Osteoblast (primary cell): ENCODE measurements at regions not wholly inside any gene's neighbourhood (a gene's known extent, or its start where the extent isn't known, plus 50 kb on each side); places are given as distances from the start of the nearest gene placed in this dataset.

Experiments used
- DNase-seq: peaks from one replicate; pipeline ENCODE4 v3.0.0; 2011; ENCODE audit warnings: low spot score, mixed read lengths; ENCODE audit not compliant: insufficient read length; ENCODE audit errors: missing footprints
- H2AFZ ChIP-seq: 2 replicates; pipeline ENCODE4 v1.6.0; 2011; ENCODE audit warnings: mild to moderate bottlenecking, low read length
- H3K27ac ChIP-seq: 2 replicates; pipeline ENCODE4 v1.5.1; 2011; ENCODE audit warnings: mild to moderate bottlenecking, low read depth, low read length, moderate library complexity
- H3K27me3 ChIP-seq: 2 replicates; pipeline ENCODE4 v1.6.0; 2012; ENCODE audit warnings: mild to moderate bottlenecking, control low read depth, inconsistent platforms, low read length, moderate library complexity; ENCODE audit not compliant: insufficient read depth
- H3K36me3 ChIP-seq: 2 replicates; pipeline ENCODE4 v1.5.1; 2011; ENCODE audit warnings: mild to moderate bottlenecking, low read length, control low read depth, moderate library complexity; ENCODE audit not compliant: insufficient read depth
- H3K4me1 ChIP-seq: 2 replicates; pipeline ENCODE4 v1.5.1; 2011; ENCODE audit warnings: mild to moderate bottlenecking, low read length, control low read depth, moderate library complexity; ENCODE audit not compliant: insufficient read depth
- H3K4me2 ChIP-seq: 2 replicates; pipeline ENCODE4 v1.6.0; 2011; ENCODE audit warnings: mild to moderate bottlenecking, low read length; ENCODE audit not compliant: insufficient read depth
- H3K4me3 ChIP-seq: fragments of 200-600 bp; sonication (generic); 3 replicates; pipeline ENCODE4 v1.5.1; 2012; ENCODE audit warnings: mild to moderate bottlenecking, low read length, inconsistent platforms; ENCODE audit not compliant: insufficient read depth
- H3K79me2 ChIP-seq: 2 replicates; pipeline ENCODE4 v1.6.0; 2012; ENCODE audit warnings: mild to moderate bottlenecking, low read length, control low read depth, inconsistent platforms; ENCODE audit not compliant: insufficient read depth
- H3K9me3 ChIP-seq: 2 replicates; pipeline ENCODE4 v1.5.1; 2011; ENCODE audit warnings: low read depth, low read length, control low read depth
- H4K20me1 ChIP-seq: 2 replicates; pipeline ENCODE4 v1.6.0; 2012; ENCODE audit warnings: mild to moderate bottlenecking, low read length, control low read depth; ENCODE audit not compliant: insufficient read depth
- TF ChIP-seq, protein P1 (sequence below): IDR thresholded peaks from 2 replicates; pipeline ENCODE4 v1.5.1; 2011; ENCODE audit warnings: mild to moderate bottlenecking, low read depth, low read length, moderate library complexity; ENCODE audit errors: extremely low read depth

GRCh38 chr2:168345601-168346000 is 98.2 kb upstream of the STK39 start:
- TF ChIP-seq, protein P1, sequence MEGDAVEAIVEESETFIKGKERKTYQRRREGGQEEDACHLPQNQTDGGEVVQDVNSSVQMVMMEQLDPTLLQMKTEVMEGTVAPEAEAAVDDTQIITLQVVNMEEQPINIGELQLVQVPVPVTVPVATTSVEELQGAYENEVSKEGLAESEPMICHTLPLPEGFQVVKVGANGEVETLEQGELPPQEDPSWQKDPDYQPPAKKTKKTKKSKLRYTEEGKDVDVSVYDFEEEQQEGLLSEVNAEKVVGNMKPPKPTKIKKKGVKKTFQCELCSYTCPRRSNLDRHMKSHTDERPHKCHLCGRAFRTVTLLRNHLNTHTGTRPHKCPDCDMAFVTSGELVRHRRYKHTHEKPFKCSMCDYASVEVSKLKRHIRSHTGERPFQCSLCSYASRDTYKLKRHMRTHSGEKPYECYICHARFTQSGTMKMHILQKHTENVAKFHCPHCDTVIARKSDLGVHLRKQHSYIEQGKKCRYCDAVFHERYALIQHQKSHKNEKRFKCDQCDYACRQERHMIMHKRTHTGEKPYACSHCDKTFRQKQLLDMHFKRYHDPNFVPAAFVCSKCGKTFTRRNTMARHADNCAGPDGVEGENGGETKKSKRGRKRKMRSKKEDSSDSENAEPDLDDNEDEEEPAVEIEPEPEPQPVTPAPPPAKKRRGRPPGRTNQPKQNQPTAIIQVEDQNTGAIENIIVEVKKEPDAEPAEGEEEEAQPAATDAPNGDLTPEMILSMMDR = no peak
- Histone ChIP-seq H3K27ac (no peak overlapping the region), H3K79me2 (no peaks in the 10 kb centered on the region), H3K4me3 (no peak overlapping the region), H3K4me1 (peaks cover 7% of the 10 kb centered on the region), H2AFZ (no peak overlapping the region), H3K36me3 (no peaks in the 10 kb centered on the region), H3K4me2 (no peak overlapping the region), H3K9me3 (no peaks in the 10 kb centered on the region), H4K20me1 (no peaks in the 10 kb centered on the region), H3K27me3 (no peaks in the 10 kb centered on the region)
- no peak for DNase-seq

- H3K4me1 ChIP-seq = peaks cover 7% of the 10 kb centered on the region
- DNase-seq = peak; percentile 76
- TF ChIP-seq, protein P1 = peak; percentile 81
- H3K4me3 ChIP-seq = peak overlapping the region; percentile 75
- no peaks in the 10 kb centered on the region for H3K27me3 ChIP-seq
- H3K4me2 ChIP-seq = peak overlapping the region; percentile 85
- peak overlapping the region; percentile 95 for H2AFZ ChIP-seq
- H3K27ac ChIP-seq = no peak overlapping the region
- no peaks in the 10 kb centered on the region for H4K20me1 ChIP-seq
- no peaks in the 10 kb centered on the region for H3K36me3 ChIP-seq
- no peaks in the 10 kb centered on the region for H3K79me2 ChIP-seq
- H3K9me3 ChIP-seq = no peaks in the 10 kb centered on the region
Measured at GRCh38 chr2:168346725-168347477, 99.5 kb upstream of the STK39 start.

DNA sequence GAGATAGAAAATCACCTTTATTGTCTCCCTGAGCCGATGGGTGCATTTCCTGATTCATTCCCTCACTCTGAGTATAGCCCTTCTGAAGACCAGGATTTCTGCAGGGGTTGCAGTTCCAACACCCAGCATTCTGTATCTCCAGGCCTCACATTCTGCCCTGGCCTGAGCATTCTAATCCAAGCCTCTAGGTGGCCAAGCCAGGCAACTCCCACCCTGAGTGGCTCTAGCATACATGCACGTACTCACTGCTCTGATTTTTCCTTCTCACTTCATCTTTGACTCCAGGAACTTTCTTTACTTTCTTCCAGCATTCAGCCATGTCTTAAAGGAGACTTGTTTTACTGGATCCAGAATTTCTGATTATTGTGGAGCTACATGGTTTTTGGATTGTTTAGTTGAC is 100.7 kb upstream of the STK39 start:
- Histone ChIP-seq H3K4me2 (no peak overlapping the region), H2AFZ (no peak overlapping the region), H3K27me3 (no peaks in the 10 kb centered on the region), H3K4me3 (no peak overlapping the region), H3K36me3 (no peaks in the 10 kb centered on the region), H3K9me3 (no peaks in the 10 kb centered on the region), H3K4me1 (peaks cover 7% of the 10 kb centered on the region), H4K20me1 (no peaks in the 10 kb centered on the region), H3K27ac (no peak overlapping the region), H3K79me2 (no peaks in the 10 kb centered on the region)
- DNase-seq = peak; percentile 85
- TF ChIP-seq, protein P1 = peak; percentile 68

DNA sequence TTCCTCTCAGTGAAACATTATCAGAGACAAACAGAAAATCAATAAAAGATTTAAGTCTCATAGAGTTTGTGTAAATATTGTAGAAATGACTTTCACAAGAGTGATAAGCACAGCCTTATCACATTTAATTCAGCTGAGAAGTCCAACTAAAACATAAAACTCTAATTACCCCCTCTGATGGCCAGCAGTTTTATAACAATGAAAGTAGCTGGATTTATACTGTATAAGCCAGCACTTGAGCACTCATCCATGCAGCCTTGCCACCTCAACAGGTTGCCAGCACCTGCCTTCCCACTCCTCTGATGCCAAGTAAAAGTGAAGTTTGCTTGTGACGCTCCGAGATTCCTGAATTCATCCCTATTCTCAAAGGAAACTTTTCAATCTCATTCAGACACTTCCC is 103.0 kb upstream of the STK39 start:
- TF ChIP-seq, protein P1 = peak; percentile 15
- no peaks in the 10 kb centered on the region for H3K4me1 ChIP-seq
- no peak overlapping the region for H3K27ac ChIP-seq
- no peak overlapping the region for H3K4me3 ChIP-seq
- no peak overlapping the region for H2AFZ ChIP-seq
- H3K27me3 ChIP-seq = peaks cover 4% of the 10 kb centered on the region
- H4K20me1 ChIP-seq = no peaks in the 10 kb centered on the region
- no peaks in the 10 kb centered on the region for H3K9me3 ChIP-seq
- H3K4me2 ChIP-seq = no peak overlapping the region
- DNase-seq = no peak
- H3K36me3 ChIP-seq = no peaks in the 10 kb centered on the region
- no peaks in the 10 kb centered on the region for H3K79me2 ChIP-seq
